ENCODE measurements at regions not wholly inside any gene's neighbourhood (a gene's known extent, or its start where the extent isn't known, plus 50 kb on each side); places are given as distances from the start of the nearest gene placed in this dataset.

- no peak for TF ChIP-seq CTCF (conservative IDR thresholded peaks at IDR 0.05)
- H3K27ac ChIP-seq, result no peak overlapping the region
Measured at GRCh38 chr5:167582283-167582682, 709.2 kb upstream of the WWC1 start.

- no peak overlapping the region for H3K27ac ChIP-seq
- no peak for TF ChIP-seq CTCF (conservative IDR thresholded peaks at IDR 0.05)
Measured at GRCh38 chr5:167582886-167583285, 708.6 kb upstream of the WWC1 start.

GRCh38 chr5:167585184-167585583 is 706.3 kb upstream of the WWC1 start:
- no peak for TF ChIP-seq CTCF (conservative IDR thresholded peaks at IDR 0.05)
- H3K27ac ChIP-seq, result no peak overlapping the region

GRCh38 chr5:167587772-167588437 is 703.5 kb upstream of the WWC1 start:
- peak; percentile 74 for TF ChIP-seq CTCF (conservative IDR thresholded peaks at IDR 0.05)
- H3K27ac ChIP-seq, result no peak overlapping the region

- no peak for TF ChIP-seq CTCF (conservative IDR thresholded peaks at IDR 0.05)
Measured at GRCh38 chr5:167592114-167592513, 699.3 kb upstream of the WWC1 start.

GRCh38 chr5:167593329-167594060 is 698.0 kb upstream of the WWC1 start:
- TF ChIP-seq CTCF (conservative IDR thresholded peaks at IDR 0.05), result no peak
- H3K27ac ChIP-seq, result no peak overlapping the region

More at GRCh38 chr5:167592114-167592513, 699.3 kb upstream of the WWC1 start:
- no peak overlapping the region for H3K27ac ChIP-seq

GRCh38 chr5:167594061-167594435 is 697.4 kb upstream of the WWC1 start:
- TF ChIP-seq CTCF (conservative IDR thresholded peaks at IDR 0.05), result no peak

More at GRCh38 chr5:167594061-167594435, 697.4 kb upstream of the WWC1 start:
- H3K27ac ChIP-seq, result no peak overlapping the region
